Esophagus muscularis mucosa (tissue), 3 donors: ENCODE measurements at regions not wholly inside any gene's neighbourhood (a gene's known extent, or its start where the extent isn't known, plus 50 kb on each side); places are given as distances from the start of the nearest gene placed in this dataset.

Source experiments
- CTCF ChIP-seq, 3 experiments: fragments of 200-600 bp in 2 of 3; fragments of 450-650 bp in 1 of 3; sonication (generic) in 2 of 3; IDR thresholded peaks; one replicate each; pipeline ENCODE4 v1.5.1; 2017 to 2019; ENCODE audit warnings: antibody characterized with exemption in 3 of 3, mild to moderate bottlenecking in 2 of 3, moderate library complexity in 1 of 3
- POLR2A ChIP-seq: fragments of 450-650 bp; IDR thresholded peaks from one replicate; pipeline ENCODE4 v1.6.1; 2017; ENCODE audit warnings: antibody characterized with exemption, moderate library complexity, mild to moderate bottlenecking, low read depth
- POLR2AphosphoS5 ChIP-seq, 2 donors: sonication (generic); formaldehyde crosslinking; IDR thresholded peaks; one replicate each; pipeline ENCODE4 v1.6.1; 2017; ENCODE audit warnings: antibody characterized with exemption in 2 of 2

GRCh38 chr9:91034521-91034920 is 232.9 kb downstream of the SYK start:
- TF ChIP-seq CTCF (IDR thresholded peaks at IDR 0.05) = no peak
- no peak for TF ChIP-seq POLR2AphosphoS5 (IDR thresholded peaks at IDR 0.05)
- no peak for TF ChIP-seq POLR2A
